Thyroid gland (tissue), 4 donors: ENCODE measurements at regions not wholly inside any gene's neighbourhood (a gene's known extent, or its start where the extent isn't known, plus 50 kb on each side); places are given as distances from the start of the nearest gene placed in this dataset.

Experiments used
- DNase-seq, 2 donors: peaks; one replicate each; pipeline ENCODE4 v3.0.0-alpha.2; 2019
- H3K27ac ChIP-seq, 3 donors: fragments of 200-600 bp; sonication (generic); 1 replicate in 2 of 3; 2 replicates in 1 of 3; pipeline ENCODE4 v1.5.1; 2016 to 2019; ENCODE audit warnings: mild to moderate bottlenecking in 1 of 3, moderate library complexity in 1 of 3
- H3K27me3 ChIP-seq: fragments of 200-600 bp; sonication (generic); one replicate; pipeline ENCODE4 v1.5.1; 2019
- H3K36me3 ChIP-seq, 2 donors: fragments of 200-600 bp; sonication (generic); one replicate each; pipeline ENCODE4 v1.5.1; 2016 to 2019
- H3K4me1 ChIP-seq, 2 donors: fragments of 200-600 bp; sonication (generic); one replicate each; pipeline ENCODE4 v1.5.1; 2017 to 2019
- H3K4me3 ChIP-seq, 3 donors: fragments of 200-600 bp; sonication (generic); replicated peaks in 1 of 3; 1 replicate in 2 of 3; 2 replicates in 1 of 3; pipeline ENCODE4 v1.5.1; 2016; ENCODE audit warnings: mild to moderate bottlenecking in 1 of 3
- H3K9me3 ChIP-seq: fragments of 200-600 bp; sonication (generic); one replicate; pipeline ENCODE4 v1.5.1; 2017
- POLR2A ChIP-seq, 2 donors: fragments of 450-650 bp; IDR thresholded peaks; one replicate each; pipeline ENCODE4 v1.6.1; 2017; ENCODE audit warnings: antibody characterized with exemption in 2 of 2, mild to moderate bottlenecking in 2 of 2, moderate library complexity in 1 of 2
- WGBS, 2 donors: methylation state at CpG; one replicate each; pipeline ENCODE4 v1.1.5; 2017; 5-methylcytosine and 5-hydroxymethylcytosine counted together
- intact Hi-C: fragments of 100-400 bp; cut with DNase I; formaldehyde crosslinking; loops from one replicate; pipeline ENCODE4 v1.15.1; 2023
- TF ChIP-seq, protein P1 (sequence below), 6 experiments: fragments of 200-600 bp in 3 of 6; fragments of 450-650 bp in 3 of 6; sonication (generic) in 3 of 6; IDR thresholded peaks; one replicate each; pipeline ENCODE4 v1.5.1; 2016 to 2019; ENCODE audit warnings: antibody characterized with exemption in 6 of 6, mild to moderate bottlenecking in 2 of 6, inconsistent platforms in 1 of 6, moderate library complexity in 1 of 6

DNA sequence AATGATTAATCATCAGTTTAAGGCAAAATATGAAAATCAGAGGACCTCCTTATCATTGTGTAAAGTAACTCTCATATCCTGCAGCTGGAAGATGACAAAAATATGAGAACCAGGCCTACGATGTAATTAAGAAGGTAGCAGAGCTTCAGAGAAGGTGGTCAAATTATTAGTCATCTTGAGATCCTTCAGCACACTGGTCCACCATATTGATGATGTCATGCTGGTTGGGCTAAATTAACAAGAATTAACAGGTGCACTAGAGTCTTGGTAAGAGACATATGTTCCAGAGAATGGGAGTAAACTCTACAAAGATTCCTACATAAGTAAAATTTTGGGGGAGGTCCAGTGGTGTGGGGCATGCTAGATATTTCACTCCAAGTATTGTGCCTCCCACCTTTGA lies 112.8 kb downstream of the OTOR start:
- H3K36me3 ChIP-seq, result no peaks in the 10 kb centered on the region
- no peak overlapping the region for H3K4me3 ChIP-seq
- no peaks in the 10 kb centered on the region for H3K27me3 ChIP-seq
- 95 to 100% methylated on average over 1 of the region's 1 CpG for WGBS, 2 donors
- no peaks in the 10 kb centered on the region for H3K9me3 ChIP-seq
- DNase-seq, result no peak
- intact Hi-C loops, result no loop called here
- H3K4me1 ChIP-seq, result no peaks in the 10 kb centered on the region
- TF ChIP-seq, protein P1, sequence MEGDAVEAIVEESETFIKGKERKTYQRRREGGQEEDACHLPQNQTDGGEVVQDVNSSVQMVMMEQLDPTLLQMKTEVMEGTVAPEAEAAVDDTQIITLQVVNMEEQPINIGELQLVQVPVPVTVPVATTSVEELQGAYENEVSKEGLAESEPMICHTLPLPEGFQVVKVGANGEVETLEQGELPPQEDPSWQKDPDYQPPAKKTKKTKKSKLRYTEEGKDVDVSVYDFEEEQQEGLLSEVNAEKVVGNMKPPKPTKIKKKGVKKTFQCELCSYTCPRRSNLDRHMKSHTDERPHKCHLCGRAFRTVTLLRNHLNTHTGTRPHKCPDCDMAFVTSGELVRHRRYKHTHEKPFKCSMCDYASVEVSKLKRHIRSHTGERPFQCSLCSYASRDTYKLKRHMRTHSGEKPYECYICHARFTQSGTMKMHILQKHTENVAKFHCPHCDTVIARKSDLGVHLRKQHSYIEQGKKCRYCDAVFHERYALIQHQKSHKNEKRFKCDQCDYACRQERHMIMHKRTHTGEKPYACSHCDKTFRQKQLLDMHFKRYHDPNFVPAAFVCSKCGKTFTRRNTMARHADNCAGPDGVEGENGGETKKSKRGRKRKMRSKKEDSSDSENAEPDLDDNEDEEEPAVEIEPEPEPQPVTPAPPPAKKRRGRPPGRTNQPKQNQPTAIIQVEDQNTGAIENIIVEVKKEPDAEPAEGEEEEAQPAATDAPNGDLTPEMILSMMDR (IDR thresholded peaks at IDR 0.05), result no peak
- TF ChIP-seq POLR2A (IDR thresholded peaks at IDR 0.05), result no peak
- no peak overlapping the region for H3K27ac ChIP-seq

DNA sequence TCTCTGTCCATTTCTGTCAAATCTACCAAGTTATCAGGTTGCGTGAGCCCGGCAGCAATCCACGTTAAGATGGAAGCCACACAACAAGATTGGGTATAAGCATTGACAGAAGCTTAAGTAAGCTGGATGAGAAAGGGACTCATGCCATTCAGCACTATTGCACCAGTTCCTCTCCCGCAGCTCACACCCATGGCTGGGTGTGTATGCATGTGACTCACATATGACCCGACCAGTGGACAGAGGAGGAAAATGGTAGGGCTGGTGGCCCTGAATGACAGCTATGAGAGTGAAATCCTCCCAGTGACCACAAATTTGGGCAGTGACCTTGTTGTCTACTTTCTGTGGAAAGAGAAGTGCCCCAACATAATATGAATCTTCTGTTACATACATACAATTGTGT lies 113.5 kb downstream of the OTOR start:
- 92 to 96% methylated on average over 5 of the region's 5 CpGs for WGBS, 2 donors
- H3K27me3 ChIP-seq, result no peaks in the 10 kb centered on the region
- DNase-seq, result no peak
- H3K4me3 ChIP-seq, result no peak overlapping the region
- TF ChIP-seq POLR2A (IDR thresholded peaks at IDR 0.05), result no peak
- TF ChIP-seq, protein P1 (IDR thresholded peaks at IDR 0.05), result no peak
- intact Hi-C loops, result no loop called here
- no peaks in the 10 kb centered on the region for H3K4me1 ChIP-seq
- no peaks in the 10 kb centered on the region for H3K36me3 ChIP-seq
- no peaks in the 10 kb centered on the region for H3K9me3 ChIP-seq
- no peak overlapping the region for H3K27ac ChIP-seq

DNA sequence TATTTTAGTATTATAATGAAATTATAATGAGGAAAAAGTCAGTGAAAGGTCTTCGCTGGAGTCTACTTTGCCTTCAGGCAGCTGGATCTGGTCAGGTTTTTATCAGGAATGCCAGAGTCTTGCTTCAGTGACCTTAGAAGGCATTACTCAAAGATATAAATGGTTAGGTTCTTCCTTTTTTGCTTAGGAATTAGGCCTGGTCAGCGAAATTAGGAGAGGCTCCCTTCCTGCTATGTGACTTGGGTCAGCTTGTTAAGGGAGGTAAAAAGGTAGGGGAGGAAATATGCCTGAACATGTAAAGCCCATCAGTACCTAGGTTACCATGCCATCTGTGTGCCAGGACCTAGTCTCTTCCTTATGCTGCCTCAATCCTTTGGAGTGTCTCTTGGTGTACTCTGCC lies 115.1 kb downstream of the OTOR start:
- no peak overlapping the region for H3K4me3 ChIP-seq
- intact Hi-C loops, result no loop called here
- no peak for TF ChIP-seq POLR2A (IDR thresholded peaks at IDR 0.05)
- TF ChIP-seq, protein P1 (IDR thresholded peaks at IDR 0.05), result no peak

DNA sequence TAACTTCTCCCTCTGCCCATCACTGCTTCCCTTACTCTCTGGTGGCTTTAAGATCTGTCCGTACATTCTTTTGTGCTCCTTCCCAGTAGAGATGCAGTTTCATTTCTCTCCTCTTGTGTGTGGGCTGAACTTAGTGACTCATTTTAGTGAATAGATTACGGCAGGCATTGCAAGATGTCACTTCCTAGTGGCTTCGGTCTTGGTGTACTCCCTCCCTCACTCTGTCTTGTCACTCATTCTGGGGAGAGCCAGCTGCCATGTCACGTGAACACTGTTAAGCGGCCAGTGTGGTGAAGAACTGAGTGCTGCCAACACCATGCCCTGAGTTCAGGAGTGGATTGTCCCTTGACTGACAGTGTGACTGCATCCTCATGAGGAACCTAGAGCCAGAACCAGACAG lies 115.9 kb downstream of the OTOR start:
- intact Hi-C loops, result no loop called here
- Histone ChIP-seq H3K27me3 (no peaks in the 10 kb centered on the region), H3K9me3 (no peaks in the 10 kb centered on the region), H3K4me1 (no peaks in the 10 kb centered on the region), H3K36me3 (no peaks in the 10 kb centered on the region), H3K4me3 (no peak overlapping the region), H3K27ac (no peak overlapping the region)
- WGBS, 2 donors, result 80 to 92% methylated on average over 5 of the region's 5 CpGs
- DNase-seq, result no peak
- TF ChIP-seq, protein P1 (IDR thresholded peaks at IDR 0.05), result no peak
- no peak for TF ChIP-seq POLR2A (IDR thresholded peaks at IDR 0.05)

More for the DNA sequence above, 115.1 kb downstream of the OTOR start:
- DNase-seq, result no peak
- Histone ChIP-seq H3K36me3 (no peaks in the 10 kb centered on the region), H3K4me1 (no peaks in the 10 kb centered on the region), H3K9me3 (no peaks in the 10 kb centered on the region), H3K27ac (no peak overlapping the region), H3K27me3 (no peaks in the 10 kb centered on the region)
- 88 to 90% methylated on average over 2 of the region's 2 CpGs for WGBS, 2 donors

DNA sequence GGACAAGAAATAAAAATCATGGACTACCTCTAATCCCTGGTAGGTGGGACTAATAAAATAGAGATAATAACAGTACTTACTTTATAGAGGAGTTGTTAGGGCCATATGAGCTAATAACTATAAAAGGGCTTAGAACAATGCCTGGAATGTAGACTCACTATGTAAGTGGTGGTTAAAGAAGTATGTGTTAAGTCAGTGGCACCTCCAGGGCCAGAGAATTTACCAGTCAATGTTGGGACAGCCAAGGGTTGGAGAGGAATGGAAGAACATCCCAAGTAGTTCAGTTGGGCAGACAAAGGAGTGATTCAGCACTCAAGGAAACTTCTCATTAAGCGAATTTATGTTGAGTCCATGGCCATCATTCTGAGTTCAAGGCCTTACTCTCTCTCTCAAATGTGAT lies 116.8 kb downstream of the OTOR start:
- Histone ChIP-seq H3K4me1 (no peaks in the 10 kb centered on the region), H3K4me3 (no peak overlapping the region), H3K27ac (no peak overlapping the region), H3K27me3 (no peaks in the 10 kb centered on the region), H3K36me3 (no peaks in the 10 kb centered on the region), H3K9me3 (no peaks in the 10 kb centered on the region)
- intact Hi-C loops, result no loop called here
- TF ChIP-seq, protein P1 (IDR thresholded peaks at IDR 0.05), result no peak
- DNase-seq, result no peak
- 75 to 76% methylated on average over 1 of the region's 1 CpG for WGBS, 2 donors
